H1 (cell line): ENCODE measurements at regions not wholly inside any gene's neighbourhood (a gene's known extent, or its start where the extent isn't known, plus 50 kb on each side); places are given as distances from the start of the nearest gene placed in this dataset.

Experiments
- CTCF ChIA-PET: fragments of 300-600 bp; sonication (Branson Sonifier 250); formaldehyde crosslinking; loops from one replicate; lab custom pipeline; 2021; ENCODE audit not compliant: partially characterized antibody; lab: Charles Lee
- POLR2A ChIA-PET: fragments of 300-600 bp; sonication (Branson Sonifier 250); formaldehyde crosslinking; loops from one replicate; lab custom pipeline; 2021; ENCODE audit warnings: inconsistent platforms; ENCODE audit not compliant: partially characterized antibody; lab: Charles Lee
- DNase-seq, 2 experiments: peaks; one replicate each; pipeline versions ENCODE4 v3.0.0 to v3.0.0-alpha.2; 2010 to 2022; ENCODE audit warnings: low spot score in 2 of 2, low read depth in 1 of 2, mixed read lengths in 1 of 2
- FAIRE-seq: peaks from 2 replicates; lab custom pipeline; 2011; peaks lifted over from hg19 to GRCh38; lab: Jason Lieb, UNC
- H2AFZ ChIP-seq: 2 replicates; pipeline ENCODE4 v1.8.1; 2012; ENCODE audit warnings: low read length, inconsistent platforms
- H2AK5ac ChIP-seq: 2 replicates; pipeline ENCODE4 v1.6.1; 2013; ENCODE audit warnings: low read depth, low read length
- H2BK120ac ChIP-seq: replicated peaks from 2 replicates; pipeline ENCODE3; 2013; ENCODE audit warnings: low read depth, low read length, inconsistent platforms
- H2BK12ac ChIP-seq: 2 replicates; pipeline ENCODE4 v1.6.1; 2013; ENCODE audit warnings: low read depth, low read length
- H2BK15ac ChIP-seq: 2 replicates; pipeline ENCODE4 v1.6.1; 2013; ENCODE audit warnings: low read length
- H2BK20ac ChIP-seq: 2 replicates; pipeline ENCODE4 v1.6.1; 2013; ENCODE audit warnings: low read length
- H2BK5ac ChIP-seq: 2 replicates; pipeline ENCODE4 v1.6.1; 2013; ENCODE audit warnings: low read depth, low read length
- H3K14ac ChIP-seq: 2 replicates; pipeline ENCODE4 v1.6.1; 2013; ENCODE audit warnings: inconsistent platforms; ENCODE audit not compliant: insufficient read length
- H3K18ac ChIP-seq: 2 replicates; pipeline ENCODE4 v1.6.1; 2013; ENCODE audit warnings: low read length; ENCODE audit errors: extremely low read depth
- H3K23ac ChIP-seq: 2 replicates; pipeline ENCODE4 v1.6.1; 2013; ENCODE audit warnings: inconsistent platforms; ENCODE audit not compliant: insufficient read length
- H3K23me2 ChIP-seq: 2 replicates; pipeline ENCODE4 v1.6.1; 2013; ENCODE audit warnings: low read depth, low read length
- H3K27ac ChIP-seq: 2 replicates; pipeline ENCODE4 v1.6.1; 2011; ENCODE audit warnings: low read depth, low read length, inconsistent platforms
- H3K27me3 ChIP-seq, 4 experiments: replicated peaks in 1 of 4; 1 replicate in 1 of 4; 2 replicates in 3 of 4; pipeline versions ENCODE4 v1.6.1 to v1.8.1; 2011 to 2013; ENCODE audit warnings: low read length in 3 of 4, mild to moderate bottlenecking in 3 of 4, inconsistent platforms in 2 of 4, mixed read lengths in 2 of 4, moderate library complexity in 1 of 4; ENCODE audit not compliant: control insufficient read depth in 3 of 4, insufficient read depth in 3 of 4; ENCODE audit errors: extremely low read depth in 1 of 4
- H3K36me3 ChIP-seq, 4 experiments: 2 replicates each; pipeline versions ENCODE4 v1.6.1 to v1.8.1; 2011 to 2013; ENCODE audit warnings: mild to moderate bottlenecking in 4 of 4, low read length in 3 of 4, moderate library complexity in 2 of 4, control low read depth in 1 of 4, inconsistent platforms in 1 of 4; ENCODE audit not compliant: insufficient read depth in 4 of 4, control insufficient read depth in 2 of 4
- H3K4ac ChIP-seq: replicated peaks from 2 replicates; pipeline ENCODE3; 2013; ENCODE audit warnings: low read length, low read depth, mixed read lengths, inconsistent platforms; ENCODE audit not compliant: insufficient read length
- H3K4me1 ChIP-seq, 4 experiments: replicated peaks in 1 of 4; 1 replicate in 1 of 4; 2 replicates in 3 of 4; pipeline versions ENCODE4 v1.6.1 to v1.8.1; 2011 to 2013; ENCODE audit warnings: low read length in 3 of 4, inconsistent platforms in 2 of 4, mixed read lengths in 1 of 4; ENCODE audit not compliant: insufficient read depth in 4 of 4, control insufficient read depth in 3 of 4
- H3K4me2 ChIP-seq, 2 experiments: 2 replicates each; pipeline versions ENCODE4 v1.6.1 to v1.8.1; 2011 to 2013; ENCODE audit warnings: low read depth in 2 of 2, low read length in 2 of 2, control low read depth in 1 of 2, inconsistent platforms in 1 of 2, mild to moderate bottlenecking in 1 of 2; ENCODE audit not compliant: insufficient read depth in 1 of 2
- H3K4me3 ChIP-seq, 4 experiments: fragments of 200-600, 300-600 bp in 1 of 4; sonication (generic), shearing (Covaris generic), sonication (Bioruptor Twin) in 1 of 4; 2 replicates each; pipeline versions ENCODE4 v1.5.1 to v1.8.1; 2011 to 2016; ENCODE audit warnings: low read length in 4 of 4, low read depth in 3 of 4, control low read depth in 2 of 4, inconsistent platforms in 2 of 4, mild to moderate bottlenecking in 2 of 4, mixed read lengths in 1 of 4, moderate library complexity in 1 of 4; ENCODE audit not compliant: insufficient read depth in 2 of 4; ENCODE audit errors: extremely low read depth in 1 of 4
- H3K56ac ChIP-seq: replicated peaks from 2 replicates; pipeline ENCODE3; 2013; ENCODE audit warnings: low read depth, mild to moderate bottlenecking, mixed read lengths, low read length, inconsistent platforms; ENCODE audit not compliant: insufficient read length
- H3K79me1 ChIP-seq: 2 replicates; pipeline ENCODE4 v1.6.1; 2013; ENCODE audit warnings: low read depth, low read length, control low read depth
- H3K79me2 ChIP-seq, 2 experiments: 2 replicates each; pipeline versions ENCODE4 v1.6.1 to v1.8.1; 2012 to 2013; ENCODE audit warnings: low read length in 2 of 2, mild to moderate bottlenecking in 2 of 2, inconsistent platforms in 1 of 2; ENCODE audit not compliant: insufficient read depth in 2 of 2, control insufficient read depth in 1 of 2
- H3K9ac ChIP-seq, 4 experiments: replicated peaks in 1 of 4; 1 replicate in 1 of 4; 2 replicates in 3 of 4; pipeline versions ENCODE4 v1.6.1 to v1.8.1; 2011 to 2013; ENCODE audit warnings: low read depth in 3 of 4, low read length in 3 of 4, control low read depth in 2 of 4, mild to moderate bottlenecking in 2 of 4, moderate library complexity in 2 of 4, inconsistent platforms in 1 of 4; ENCODE audit errors: extremely low read depth in 1 of 4
- H3K9me3 ChIP-seq, 2 experiments: 2 replicates each; pipeline versions ENCODE4 v1.6.1 to v1.8.1; 2012 to 2013; ENCODE audit warnings: mild to moderate bottlenecking in 2 of 2, moderate library complexity in 2 of 2, control low read depth in 1 of 2, inconsistent platforms in 1 of 2, low read depth in 1 of 2, low read length in 1 of 2, mixed read lengths in 1 of 2; ENCODE audit not compliant: insufficient read depth in 2 of 2
- H4K20me1 ChIP-seq, 2 experiments: replicated peaks in 1 of 2; 2 replicates each; pipeline versions ENCODE3 to v1.8.1; 2011 to 2013; ENCODE audit warnings: inconsistent platforms in 2 of 2, low read length in 2 of 2, mild to moderate bottlenecking in 1 of 2; ENCODE audit not compliant: insufficient read depth in 2 of 2, control insufficient read depth in 1 of 2
- H4K5ac ChIP-seq: 2 replicates; pipeline ENCODE4 v1.6.1; 2013; ENCODE audit warnings: low read length, low read depth, mixed read lengths, inconsistent platforms; ENCODE audit not compliant: insufficient read length
- H4K8ac ChIP-seq: 2 replicates; pipeline ENCODE4 v1.8.0; 2013; ENCODE audit warnings: mild to moderate bottlenecking, moderate library complexity, low read length, inconsistent platforms; ENCODE audit not compliant: insufficient read depth; ENCODE audit errors: extremely low read depth
- H4K91ac ChIP-seq: replicated peaks from 2 replicates; pipeline ENCODE3; 2013; ENCODE audit warnings: low read length, mixed read lengths, inconsistent platforms; ENCODE audit not compliant: insufficient read length
- CTBP2 ChIP-seq: IDR thresholded peaks from 2 replicates; pipeline ENCODE4 v1.7.0; 2011; ENCODE audit warnings: borderline replicate concordance, mild to moderate bottlenecking, moderate library complexity, mixed read lengths, low read length; ENCODE audit not compliant: insufficient read depth, insufficient read length
- SRF ChIP-seq: IDR thresholded peaks from 2 replicates; pipeline ENCODE4 v1.6.1; 2011; ENCODE audit warnings: mild to moderate bottlenecking, low read depth, low read length, moderate library complexity
- WGBS, 2 experiments: shearing (Covaris generic) in 1 of 2; methylation state at CpG; one replicate each; pipeline versions ENCODE4 v1.1.6 to v1.1.7; 2013 to 2015; ENCODE audit warnings: low lambda C conversion rate in 2 of 2, mixed read lengths in 2 of 2, inconsistent platforms in 1 of 2, low coverage in 1 of 2, missing lambda C conversion rate in 1 of 2; ENCODE audit not compliant: insufficient replicate concordance in 2 of 2, insufficient coverage in 1 of 2, insufficient read length in 1 of 2; ENCODE audit errors: extremely low coverage in 1 of 2, missing lambda C conversion rate in 1 of 2; 5-methylcytosine and 5-hydroxymethylcytosine counted together

GRCh38 chr2:7748717-7749415, 831.7 kb downstream of the RNF144A start:
- Histone ChIP-seq H2BK120ac (peak overlapping the region; percentile 10), H3K4me3 (no peak overlapping the region), H2AFZ (peak overlapping the region; percentile 67; the same call in 1 of the 2 replicates), H3K56ac (no peak overlapping the region), H3K4ac (no peak overlapping the region), H3K79me2 (no peaks in the 10 kb centered on the region), H3K79me1 (no peaks in the 10 kb centered on the region), H4K5ac (no peak overlapping the region), H3K18ac (no peak overlapping the region), H3K9ac (no peak overlapping the region), H2BK15ac (peak overlapping the region; percentile 11; the same call in 1 of the 2 replicates), H4K91ac (no peak overlapping the region), H2BK12ac (peak overlapping the region; percentile 98; the same call in 1 of the 2 replicates), H3K27ac (no peak overlapping the region), H3K23me2 (no peaks in the 10 kb centered on the region), H4K8ac (no peak overlapping the region), H3K9me3 (no peaks in the 10 kb centered on the region), H2BK5ac (no peak overlapping the region; the same call in 1 of the 2 replicates), H4K20me1 (no peaks in the 10 kb centered on the region), H3K14ac (no peak overlapping the region), H3K36me3 (no peaks in the 10 kb centered on the region), H3K4me2 (no peak overlapping the region)
- DNase-seq (peak in 1 of 2 experiments; percentile 21), FAIRE-seq (no peak)
- POLR2A ChIA-PET = no interaction called here
- TF ChIP-seq SRF (no peak), CTBP2 (no peak)
- TF ChIP-seq, all 59 proteins: peak for 0
- H2BK20ac ChIP-seq = no peak overlapping the region
- CTCF ChIA-PET = no interaction called here
- H3K4me1 ChIP-seq = peaks cover 0 to 3% (median 0%) of the 10 kb centered on the region in 4 experiments; a peak in 1 of 7 replicates
- no peaks in the 10 kb centered on the region for H3K27me3 ChIP-seq
- H3K23ac ChIP-seq = no peak overlapping the region
- H2AK5ac ChIP-seq = no peak overlapping the region
- 92% methylated on average over 17 of the region's 17 CpGs; no CpG with 5 or more reads in 1 of the 2 experiments for WGBS, 2 experiments
